Esophagus muscularis mucosa (tissue), 4 donors: ENCODE measurements at regions not wholly inside any gene's neighbourhood (a gene's known extent, or its start where the extent isn't known, plus 50 kb on each side); places are given as distances from the start of the nearest gene placed in this dataset.

ENCODE experiments used
- EP300 ChIP-seq: sonication (generic); formaldehyde crosslinking; IDR thresholded peaks from one replicate; pipeline ENCODE4 v1.6.1; 2017; ENCODE audit warnings: antibody characterized with exemption
- POLR2A ChIP-seq: fragments of 450-650 bp; IDR thresholded peaks from one replicate; pipeline ENCODE4 v1.6.1; 2017; ENCODE audit warnings: antibody characterized with exemption, moderate library complexity, mild to moderate bottlenecking, low read depth
- POLR2AphosphoS5 ChIP-seq, 2 donors: sonication (generic); formaldehyde crosslinking; IDR thresholded peaks; one replicate each; pipeline ENCODE4 v1.6.1; 2017; ENCODE audit warnings: antibody characterized with exemption in 2 of 2
- TF ChIP-seq, protein P1 (sequence below), 3 experiments: fragments of 200-600 bp in 2 of 3; fragments of 450-650 bp in 1 of 3; sonication (generic) in 2 of 3; IDR thresholded peaks; one replicate each; pipeline ENCODE4 v1.5.1; 2017 to 2019; ENCODE audit warnings: antibody characterized with exemption in 3 of 3, mild to moderate bottlenecking in 2 of 3, moderate library complexity in 1 of 3

DNA sequence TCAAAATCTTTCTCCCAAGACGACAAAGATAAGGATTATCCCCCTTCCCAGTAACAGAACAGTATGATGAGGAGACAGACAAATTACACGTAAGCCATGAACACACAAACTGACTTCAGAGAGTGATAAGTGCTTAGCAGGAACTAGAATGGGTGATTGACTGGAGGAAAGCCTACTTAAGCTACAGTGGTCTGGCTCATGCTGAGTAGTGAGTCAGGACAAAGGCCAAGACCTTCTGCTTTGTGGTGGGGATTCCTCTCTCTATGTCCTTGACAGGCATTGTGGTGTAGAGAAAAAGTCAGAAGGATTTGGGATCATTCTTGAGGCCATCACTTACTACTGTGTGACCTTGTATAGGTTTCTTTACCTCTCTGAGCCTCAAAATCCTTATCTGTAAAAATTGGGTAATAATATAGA lies 381.9 kb upstream of the CCL2 start:
- TF ChIP-seq POLR2A (no peak), EP300 (no peak), POLR2AphosphoS5 (IDR thresholded peaks at IDR 0.05) (no peak)
- TF ChIP-seq, protein P1, sequence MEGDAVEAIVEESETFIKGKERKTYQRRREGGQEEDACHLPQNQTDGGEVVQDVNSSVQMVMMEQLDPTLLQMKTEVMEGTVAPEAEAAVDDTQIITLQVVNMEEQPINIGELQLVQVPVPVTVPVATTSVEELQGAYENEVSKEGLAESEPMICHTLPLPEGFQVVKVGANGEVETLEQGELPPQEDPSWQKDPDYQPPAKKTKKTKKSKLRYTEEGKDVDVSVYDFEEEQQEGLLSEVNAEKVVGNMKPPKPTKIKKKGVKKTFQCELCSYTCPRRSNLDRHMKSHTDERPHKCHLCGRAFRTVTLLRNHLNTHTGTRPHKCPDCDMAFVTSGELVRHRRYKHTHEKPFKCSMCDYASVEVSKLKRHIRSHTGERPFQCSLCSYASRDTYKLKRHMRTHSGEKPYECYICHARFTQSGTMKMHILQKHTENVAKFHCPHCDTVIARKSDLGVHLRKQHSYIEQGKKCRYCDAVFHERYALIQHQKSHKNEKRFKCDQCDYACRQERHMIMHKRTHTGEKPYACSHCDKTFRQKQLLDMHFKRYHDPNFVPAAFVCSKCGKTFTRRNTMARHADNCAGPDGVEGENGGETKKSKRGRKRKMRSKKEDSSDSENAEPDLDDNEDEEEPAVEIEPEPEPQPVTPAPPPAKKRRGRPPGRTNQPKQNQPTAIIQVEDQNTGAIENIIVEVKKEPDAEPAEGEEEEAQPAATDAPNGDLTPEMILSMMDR (IDR thresholded peaks at IDR 0.05) = no peak
